Sciatic nerve (tissue), 2 donors: ENCODE measurements at regions not wholly inside any gene's neighbourhood (a gene's known extent, or its start where the extent isn't known, plus 50 kb on each side); places are given as distances from the start of the nearest gene placed in this dataset.

ENCODE experiments used
- ATAC-seq: fragments of 200-7000 bp; cut with Tn5 transposase; one replicate; pipeline ENCODE4 v1.9.1; 2020; ENCODE audit warnings: mild to moderate bottlenecking, moderate library complexity
- DNase-seq: peaks from one replicate; pipeline ENCODE4 v3.0.0-alpha.2; 2020; ENCODE audit warnings: low spot score
- intact Hi-C: fragments of 100-400 bp; cut with DNase I; formaldehyde crosslinking; loops from one replicate; pipeline ENCODE4 v1.14.2; 2022
- donor health status: DM: no; HTN: no; CAD: no.
- donor health status: DM: no; HTN: no; CAD: no.

DNA sequence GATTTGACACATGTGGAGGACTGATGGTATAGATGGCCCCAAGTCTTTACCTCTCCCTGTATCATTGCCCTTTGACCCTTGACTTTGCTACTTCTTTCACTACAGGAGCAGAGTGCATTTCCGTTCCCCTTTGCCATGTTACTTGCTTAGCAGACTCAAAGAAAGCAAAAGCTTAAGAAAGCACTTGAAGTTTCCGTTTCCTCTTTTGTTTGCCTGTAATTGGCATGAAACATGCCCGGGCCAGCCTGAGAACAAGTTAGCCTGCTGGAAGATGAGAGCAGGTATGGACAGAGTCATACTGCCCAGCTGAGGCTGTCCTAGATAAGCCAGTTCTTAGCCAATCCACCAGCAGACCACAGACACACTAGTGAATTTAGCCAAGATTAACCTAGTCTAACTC lies 206.0 kb downstream of the BCOR start:
- intact Hi-C loops: no loop called here
- ATAC-seq (no peak), DNase-seq (no peak)

- no peak for ATAC-seq
- no peak for DNase-seq
- intact Hi-C loops: no loop called here
These were observed 204.1 kb downstream of the BCOR start for GRCh38 chrX:39893417-39894338.

- DNase-seq (no peak), ATAC-seq (no peak)
- intact Hi-C loops: no loop called here
These were observed 203.1 kb downstream of the BCOR start for GRCh38 chrX:39894683-39895082.

DNA sequence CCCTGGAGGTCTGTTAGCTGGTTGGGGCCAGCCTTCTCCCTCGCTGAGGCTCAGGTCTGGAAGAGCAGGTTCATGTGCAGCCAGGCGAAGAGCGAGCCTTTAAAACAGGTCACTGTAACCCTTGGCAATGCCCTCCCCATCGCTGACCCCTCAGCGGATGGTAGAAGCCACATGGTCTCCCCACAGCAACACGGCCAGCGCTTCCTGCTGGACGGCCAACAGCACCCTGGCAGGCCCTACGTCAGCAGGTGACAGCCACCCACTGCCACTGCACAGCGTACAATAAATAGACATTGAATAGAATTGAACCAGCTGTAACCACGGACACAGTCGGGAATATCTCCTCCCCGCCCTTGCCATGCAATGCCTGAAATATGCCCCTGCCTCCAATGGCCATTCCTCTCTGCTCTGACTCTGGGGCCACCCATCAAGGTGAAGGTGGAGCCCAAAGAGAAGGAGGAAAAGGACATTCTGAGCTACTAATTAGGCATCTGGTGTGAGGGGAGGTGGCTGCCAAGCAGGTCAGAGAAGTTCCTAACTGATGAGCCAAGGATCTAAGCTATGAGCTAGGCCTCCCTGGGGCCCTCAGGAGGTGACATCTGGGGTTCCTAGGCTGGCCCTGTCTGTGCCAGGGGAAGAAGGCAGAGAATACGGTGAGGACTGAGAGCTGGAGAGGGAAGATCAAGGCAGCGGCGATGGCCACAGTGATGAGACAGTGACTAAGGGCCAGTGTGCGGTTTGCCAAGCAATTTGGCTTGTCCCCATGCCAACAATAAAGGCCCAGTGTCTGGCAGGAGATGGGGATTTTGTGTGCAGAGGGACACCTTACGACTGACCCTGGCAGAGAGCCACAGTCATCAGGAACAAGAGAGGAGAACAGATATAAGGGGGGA lies 202.3 kb downstream of the BCOR start:
- no peak for ATAC-seq
- intact Hi-C loops: no loop called here
- DNase-seq: no peak

DNA sequence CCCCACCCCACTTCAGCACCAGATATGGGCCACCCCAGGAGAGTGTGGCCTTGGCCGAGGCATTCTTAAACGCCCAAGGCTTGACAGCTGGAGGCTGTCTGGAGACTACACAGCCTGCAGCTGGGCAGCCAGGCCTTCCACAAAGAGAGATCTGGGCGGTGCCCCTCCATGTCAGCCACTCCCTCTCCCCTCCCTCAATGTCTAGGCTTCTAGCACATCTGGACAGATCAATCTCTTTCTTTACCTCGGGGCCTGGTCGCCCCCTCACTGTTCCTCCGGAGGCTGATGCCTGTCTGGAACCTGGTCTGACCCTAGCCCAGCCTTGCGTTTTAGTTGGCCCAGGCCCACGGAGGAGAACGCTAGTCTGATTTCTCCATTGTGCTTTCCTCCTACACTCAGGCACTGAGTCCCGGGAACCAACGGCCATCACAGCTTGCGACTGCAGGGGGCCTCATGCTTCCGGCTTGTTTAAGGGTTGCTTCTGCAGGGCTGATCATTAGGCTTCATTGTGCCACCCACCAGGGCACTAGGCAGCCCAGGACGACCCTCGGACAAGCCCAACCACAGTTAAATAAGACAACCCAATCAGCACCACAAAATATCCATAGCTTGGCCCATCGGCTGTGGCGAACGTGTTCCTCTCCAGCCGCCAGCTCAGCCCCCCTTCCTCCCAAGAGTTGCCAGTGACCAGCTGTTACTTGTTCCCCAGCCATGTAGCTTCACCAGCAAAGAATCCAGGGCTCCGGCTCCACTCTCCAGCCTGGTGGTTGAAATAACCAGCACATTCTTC lies 200.6 kb downstream of the BCOR start:
- intact Hi-C loops: no loop called here
- ATAC-seq: peak; percentile 45
- no peak for DNase-seq

DNA sequence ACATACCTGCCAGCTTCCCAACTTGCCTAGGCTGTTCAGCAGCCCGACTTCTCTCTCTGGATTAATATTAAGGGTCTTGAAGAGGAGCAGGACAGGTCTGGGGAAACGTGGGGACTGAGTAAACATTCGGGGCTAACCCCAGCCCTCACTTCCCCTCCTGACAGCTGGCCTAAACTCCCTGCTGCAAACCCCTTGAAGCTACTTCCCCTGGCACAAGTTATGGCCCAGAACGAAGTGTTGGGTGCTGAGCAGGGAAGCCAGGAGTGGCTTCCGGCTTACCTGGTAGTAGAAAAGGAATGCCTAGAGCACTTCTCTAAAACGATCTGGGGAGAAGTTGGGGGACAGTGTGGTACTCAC lies 200.0 kb downstream of the BCOR start:
- intact Hi-C loops: no loop called here
- ATAC-seq (no peak), DNase-seq (no peak)

DNA sequence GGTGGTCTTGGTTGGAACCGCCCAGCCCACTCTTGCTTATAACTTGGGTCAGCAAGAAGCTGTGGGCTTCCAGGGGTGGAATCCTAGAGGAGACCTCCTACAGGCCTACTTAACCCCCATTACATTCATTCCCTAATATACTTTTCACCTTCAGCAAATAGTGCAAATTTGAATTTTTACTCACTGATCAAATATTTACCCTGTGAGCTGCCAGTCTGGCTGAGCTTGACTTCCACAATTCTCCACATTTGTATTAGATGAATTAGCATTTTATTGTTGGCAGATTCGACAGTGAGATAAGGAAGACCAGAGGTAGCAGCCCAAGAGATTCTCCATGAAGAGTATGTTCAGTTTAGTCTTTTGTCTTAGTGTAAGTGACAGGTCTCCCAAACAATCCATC lies 199.6 kb downstream of the BCOR start:
- DNase-seq: no peak
- intact Hi-C loops: no loop called here
- ATAC-seq: no peak

DNA sequence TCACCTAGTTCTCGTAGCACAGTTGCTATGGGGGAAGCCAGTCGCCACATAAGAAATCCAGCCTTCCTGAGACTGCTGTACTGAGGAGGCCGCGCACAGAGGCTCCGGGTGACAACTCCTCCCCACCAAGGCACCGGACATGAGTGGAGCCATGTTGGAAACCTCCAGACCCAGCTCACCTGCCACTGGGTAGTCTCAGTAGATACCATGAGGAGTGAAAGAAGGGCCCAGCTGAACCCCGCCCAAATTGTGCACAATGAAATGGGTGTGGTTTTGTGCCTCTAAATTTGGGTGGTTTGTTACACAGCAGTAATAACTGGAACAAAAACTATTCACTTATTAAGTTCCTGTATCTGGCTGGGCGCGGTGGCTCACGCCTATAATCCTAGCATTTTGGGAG lies 198.7 kb downstream of the BCOR start:
- intact Hi-C loops: no loop called here
- ATAC-seq: no peak
- DNase-seq: no peak

GRCh38 chrX:39899856-39900776 lies 197.6 kb downstream of the BCOR start:
- intact Hi-C loops: no loop called here
- no peak for ATAC-seq
- no peak for DNase-seq

DNA sequence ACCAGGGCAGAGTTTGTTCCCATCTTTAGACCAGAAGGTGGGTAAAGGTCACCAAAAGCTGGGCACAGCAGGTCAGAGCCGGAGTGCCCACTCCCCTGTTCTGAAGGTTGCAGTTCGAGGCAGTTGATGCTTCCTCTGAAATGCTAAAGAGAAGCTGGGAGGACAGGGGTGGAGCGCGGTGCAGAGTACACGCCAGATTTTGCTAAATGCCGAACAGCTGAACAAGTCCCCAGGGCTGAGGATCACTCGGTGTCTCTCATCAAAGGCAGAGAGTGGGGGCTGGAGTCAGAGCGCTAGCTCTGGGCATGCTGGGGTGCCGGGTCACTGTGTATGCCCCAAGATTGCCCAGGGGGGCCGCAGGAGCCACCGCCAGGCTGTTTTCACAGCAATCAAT lies 197.0 kb downstream of the BCOR start:
- DNase-seq (no peak), ATAC-seq (peak; percentile 43)
- intact Hi-C loops: no loop called here

DNA sequence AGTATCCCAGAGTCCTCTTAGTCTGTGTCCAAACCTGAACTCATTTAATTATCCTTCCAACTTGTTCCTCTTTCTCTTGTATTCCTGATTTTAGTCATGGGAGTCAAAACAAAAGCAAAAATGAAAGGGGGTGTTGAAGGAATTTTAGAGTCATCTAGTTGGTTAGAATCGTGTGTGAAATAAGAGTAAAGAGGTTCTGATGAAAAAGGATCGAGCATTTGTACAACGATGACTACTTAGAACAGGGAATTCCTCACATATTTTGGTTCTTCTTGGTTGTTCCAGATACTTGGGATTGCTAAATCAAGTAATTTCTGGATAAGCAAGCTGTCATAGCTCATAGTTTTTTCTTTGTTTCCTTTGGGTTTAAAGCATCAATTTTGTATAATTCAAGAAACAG lies 194.4 kb downstream of the BCOR start:
- DNase-seq: no peak
- intact Hi-C loops: no loop called here
- ATAC-seq: no peak

- intact Hi-C loops: no loop called here
- ATAC-seq (no peak), DNase-seq (no peak)
These were observed 193.8 kb downstream of the BCOR start for GRCh38 chrX:39903937-39904336.

GRCh38 chrX:39904816-39905537 lies 192.8 kb downstream of the BCOR start:
- no peak for DNase-seq
- no peak for ATAC-seq
- intact Hi-C loops: no loop called here

GRCh38 chrX:39905538-39905891 lies 192.2 kb downstream of the BCOR start:
- DNase-seq: no peak

DNA sequence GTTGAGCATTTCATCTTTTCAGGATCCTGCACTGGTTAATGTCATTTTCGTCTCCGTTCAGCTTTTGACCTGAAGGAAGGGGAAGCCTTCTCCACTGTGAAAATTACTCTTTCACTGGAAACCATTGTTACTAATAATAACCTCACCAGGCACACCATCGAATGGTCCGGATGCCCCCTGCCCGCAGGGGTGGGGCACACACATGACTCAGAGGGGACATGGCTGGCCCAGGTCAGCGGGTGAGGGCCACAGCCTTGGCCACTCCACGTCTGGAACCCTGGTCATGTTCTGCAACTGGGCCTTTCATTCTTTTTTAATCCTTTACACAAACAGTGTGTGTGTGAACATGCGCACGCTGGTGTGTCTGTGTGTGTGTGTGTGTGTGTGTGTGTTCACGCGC lies 191.8 kb downstream of the BCOR start:
- no peak for DNase-seq
- no peak for ATAC-seq
- intact Hi-C loops: no loop called here

More at GRCh38 chrX:39905538-39905891, 192.2 kb downstream of the BCOR start:
- no peak for ATAC-seq
- intact Hi-C loops: no loop called here

DNA sequence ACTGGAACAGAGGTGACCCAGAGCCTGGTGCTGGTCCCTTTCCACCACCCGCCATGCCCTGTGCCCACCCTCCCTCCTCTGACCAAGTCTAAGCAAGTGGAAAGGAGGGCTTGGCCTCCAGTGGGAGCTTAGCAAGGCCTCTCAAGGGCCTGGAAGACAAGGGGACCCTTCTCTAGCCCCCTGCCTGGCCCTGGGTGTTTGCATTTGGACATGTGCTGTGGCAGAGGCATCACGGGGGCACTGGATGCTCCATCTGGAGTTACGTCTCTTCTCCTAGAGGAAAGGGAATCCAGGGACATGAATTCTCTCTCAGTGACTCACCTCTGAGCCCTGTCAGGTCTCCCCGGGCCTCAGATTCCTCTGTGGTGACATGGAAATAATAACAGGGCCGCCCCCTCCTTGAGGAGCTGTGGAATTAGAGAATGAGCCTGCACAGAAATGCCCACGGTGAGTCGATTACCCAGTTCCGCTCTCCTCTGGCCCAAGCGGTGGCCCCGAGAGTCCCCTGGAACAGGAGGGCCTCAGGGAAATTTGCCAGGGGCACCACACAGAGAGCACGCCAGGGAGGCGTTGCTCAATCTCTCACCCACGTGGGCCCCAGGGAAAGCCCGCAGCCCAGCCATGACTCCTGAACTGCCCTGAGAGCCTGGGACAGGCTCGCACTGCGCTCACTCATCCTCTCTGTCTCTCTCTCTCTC lies 189.6 kb downstream of the BCOR start:
- intact Hi-C loops: no loop called here
- ATAC-seq (peak; percentile 83), DNase-seq (no peak)

- DNase-seq: no peak
- intact Hi-C loops: no loop called here
- ATAC-seq: no peak
These were observed 187.8 kb downstream of the BCOR start for GRCh38 chrX:39909996-39910395.
